Gastroesophageal sphincter (tissue), 3 donors: ENCODE measurements at regions not wholly inside any gene's neighbourhood (a gene's known extent, or its start where the extent isn't known, plus 50 kb on each side); places are given as distances from the start of the nearest gene placed in this dataset.

Source experiments
- POLR2A ChIP-seq, 2 donors: fragments of 450-650 bp; IDR thresholded peaks; one replicate each; pipeline ENCODE4 v1.6.1; 2017; ENCODE audit warnings: antibody characterized with exemption in 2 of 2, mild to moderate bottlenecking in 2 of 2, moderate library complexity in 1 of 2
- TF ChIP-seq, protein P1 (sequence below), 4 experiments: fragments of 200-600 bp in 2 of 4; fragments of 450-650 bp in 2 of 4; sonication (generic) in 1 of 4; IDR thresholded peaks; one replicate each; pipeline ENCODE4 v1.5.1; 2017 to 2019; ENCODE audit warnings: antibody characterized with exemption in 4 of 4, mild to moderate bottlenecking in 2 of 4, moderate library complexity in 2 of 4

DNA sequence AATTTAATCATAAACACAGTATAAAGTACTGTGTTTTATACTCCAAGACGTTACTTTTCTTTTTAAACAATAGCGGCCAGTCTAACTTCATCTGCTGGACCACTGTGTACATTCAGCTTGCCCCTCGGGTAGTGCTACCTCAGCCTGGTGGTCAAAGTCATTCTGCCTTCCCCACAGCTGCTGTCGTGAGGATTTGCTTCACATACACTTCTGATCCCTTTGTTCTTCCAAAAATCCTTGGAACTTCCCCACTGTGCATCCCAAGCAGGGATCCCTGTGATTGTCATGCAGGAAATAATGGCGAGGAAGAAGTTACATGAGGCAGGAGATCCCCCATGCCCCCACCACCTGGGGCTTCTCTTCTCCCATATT lies 234.9 kb upstream of the STARD13 start:
- TF ChIP-seq, protein P1, sequence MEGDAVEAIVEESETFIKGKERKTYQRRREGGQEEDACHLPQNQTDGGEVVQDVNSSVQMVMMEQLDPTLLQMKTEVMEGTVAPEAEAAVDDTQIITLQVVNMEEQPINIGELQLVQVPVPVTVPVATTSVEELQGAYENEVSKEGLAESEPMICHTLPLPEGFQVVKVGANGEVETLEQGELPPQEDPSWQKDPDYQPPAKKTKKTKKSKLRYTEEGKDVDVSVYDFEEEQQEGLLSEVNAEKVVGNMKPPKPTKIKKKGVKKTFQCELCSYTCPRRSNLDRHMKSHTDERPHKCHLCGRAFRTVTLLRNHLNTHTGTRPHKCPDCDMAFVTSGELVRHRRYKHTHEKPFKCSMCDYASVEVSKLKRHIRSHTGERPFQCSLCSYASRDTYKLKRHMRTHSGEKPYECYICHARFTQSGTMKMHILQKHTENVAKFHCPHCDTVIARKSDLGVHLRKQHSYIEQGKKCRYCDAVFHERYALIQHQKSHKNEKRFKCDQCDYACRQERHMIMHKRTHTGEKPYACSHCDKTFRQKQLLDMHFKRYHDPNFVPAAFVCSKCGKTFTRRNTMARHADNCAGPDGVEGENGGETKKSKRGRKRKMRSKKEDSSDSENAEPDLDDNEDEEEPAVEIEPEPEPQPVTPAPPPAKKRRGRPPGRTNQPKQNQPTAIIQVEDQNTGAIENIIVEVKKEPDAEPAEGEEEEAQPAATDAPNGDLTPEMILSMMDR (IDR thresholded peaks at IDR 0.05), result no peak
- no peak for TF ChIP-seq POLR2A (IDR thresholded peaks at IDR 0.05)
